Prostate gland (tissue), 2 donors: ENCODE measurements at regions not wholly inside any gene's neighbourhood (a gene's known extent, or its start where the extent isn't known, plus 50 kb on each side); places are given as distances from the start of the nearest gene placed in this dataset.

ENCODE experiments used
- DNase-seq: peaks from one replicate; pipeline ENCODE4 v3.0.0-alpha.2; 2019; ENCODE audit warnings: low spot score
- H3K27ac ChIP-seq, 2 donors: fragments of 200-600 bp; sonication (generic); 2 replicates each; pipeline ENCODE4 v1.5.1; 2017 to 2019
- H3K27me3 ChIP-seq: fragments of 200-600 bp; sonication (generic); replicated peaks from 2 replicates; pipeline ENCODE4 v1.5.1; 2019; ENCODE audit not compliant: insufficient read depth
- H3K36me3 ChIP-seq, 2 donors: fragments of 200-600 bp; sonication (generic); 1 replicate in 1 of 2; 2 replicates in 1 of 2; pipeline versions ENCODE4 v1.5.1 to v1.8.1; 2017 to 2019
- H3K4me1 ChIP-seq: fragments of 200-600 bp; sonication (generic); replicated peaks from 2 replicates; pipeline ENCODE4 v1.5.1; 2019
- H3K4me3 ChIP-seq, 2 donors: fragments of 200-600 bp; sonication (generic); 2 replicates each; pipeline ENCODE4 v1.5.1; 2017 to 2019
- H3K9me3 ChIP-seq: fragments of 200-600 bp; sonication (generic); 2 replicates; pipeline ENCODE4 v1.5.1; 2017
- CTCF ChIP-seq, 4 experiments: fragments of 200-600 bp in 2 of 4; fragments of 450-650 bp in 2 of 4; sonication (generic) in 2 of 4; IDR thresholded peaks; 1 replicate in 3 of 4; 2 replicates in 1 of 4; pipeline ENCODE4 v1.5.1; 2016 to 2019; ENCODE audit warnings: antibody characterized with exemption in 4 of 4, mild to moderate bottlenecking in 2 of 4, moderate library complexity in 2 of 4
- POLR2A ChIP-seq: fragments of 450-650 bp; IDR thresholded peaks from one replicate; pipeline ENCODE4 v1.6.1; 2016; ENCODE audit warnings: antibody characterized with exemption, mild to moderate bottlenecking
- POLR2AphosphoS5 ChIP-seq: sonication (generic); formaldehyde crosslinking; IDR thresholded peaks from one replicate; pipeline ENCODE4 v1.6.1; 2017; ENCODE audit warnings: antibody characterized with exemption
- WGBS: methylation state at CpG from one replicate; pipeline ENCODE4 v1.1.5; 2018; 5-methylcytosine and 5-hydroxymethylcytosine counted together
- intact Hi-C: fragments of 100-400 bp; cut with DNase I; formaldehyde crosslinking; loops from one replicate; pipeline ENCODE4 v1.14.2; 2022

GRCh38 chr11:70692131-70692530 lies 293.8 kb downstream of the CTTN start:
- Histone ChIP-seq H3K9me3 (no peaks in the 10 kb centered on the region), H3K36me3 (no peaks in the 10 kb centered on the region), H3K4me1 (no peaks in the 10 kb centered on the region), H3K27me3 (no peaks in the 10 kb centered on the region), H3K27ac (no peak overlapping the region), H3K4me3 (no peak overlapping the region)
- DNase-seq: no peak
- 82% methylated on average over 5 of the region's 5 CpGs for WGBS
- TF ChIP-seq POLR2AphosphoS5 (no peak), CTCF (IDR thresholded peaks at IDR 0.05) (no peak), POLR2A (no peak)
- intact Hi-C loops: no loop called here

- H3K9me3 ChIP-seq: no peaks in the 10 kb centered on the region
- intact Hi-C loops: no loop called here
- no peaks in the 10 kb centered on the region for H3K27me3 ChIP-seq
- H3K4me3 ChIP-seq: no peak overlapping the region
- DNase-seq: no peak
- H3K4me1 ChIP-seq: no peaks in the 10 kb centered on the region
- H3K36me3 ChIP-seq: no peaks in the 10 kb centered on the region
- 100% methylated on average over 1 of the region's 1 CpG for WGBS
- H3K27ac ChIP-seq: no peak overlapping the region
- TF ChIP-seq CTCF (IDR thresholded peaks at IDR 0.05): no peak
- no peak for TF ChIP-seq POLR2A
- TF ChIP-seq POLR2AphosphoS5: no peak
Observed at GRCh38 chr11:70694371-70694770, 296.0 kb downstream of the CTTN start.

GRCh38 chr11:70695086-70695960 lies 297.0 kb downstream of the CTTN start:
- Histone ChIP-seq H3K4me1 (no peaks in the 10 kb centered on the region), H3K27me3 (no peaks in the 10 kb centered on the region), H3K27ac (no peak overlapping the region), H3K9me3 (no peaks in the 10 kb centered on the region), H3K4me3 (no peak overlapping the region), H3K36me3 (no peaks in the 10 kb centered on the region)
- TF ChIP-seq POLR2A (no peak), CTCF (IDR thresholded peaks at IDR 0.05) (no peak), POLR2AphosphoS5 (no peak)
- 85% methylated on average over 13 of the region's 13 CpGs for WGBS
- DNase-seq: no peak
- intact Hi-C loops: no loop called here

GRCh38 chr11:70696076-70696475 lies 297.7 kb downstream of the CTTN start:
- H3K9me3 ChIP-seq: no peaks in the 10 kb centered on the region
- H3K4me3 ChIP-seq: no peak overlapping the region
- H3K27me3 ChIP-seq: no peaks in the 10 kb centered on the region
- H3K4me1 ChIP-seq: no peaks in the 10 kb centered on the region
- DNase-seq: no peak
- no peak overlapping the region for H3K27ac ChIP-seq
- intact Hi-C loops: no loop called here
- TF ChIP-seq CTCF (IDR thresholded peaks at IDR 0.05) (no peak), POLR2A (no peak), POLR2AphosphoS5 (no peak)
- H3K36me3 ChIP-seq: no peaks in the 10 kb centered on the region

- Histone ChIP-seq H3K36me3 (no peaks in the 10 kb centered on the region), H3K4me1 (no peaks in the 10 kb centered on the region), H3K4me3 (no peak overlapping the region), H3K9me3 (no peaks in the 10 kb centered on the region), H3K27me3 (no peaks in the 10 kb centered on the region), H3K27ac (no peak overlapping the region)
- intact Hi-C loops: no loop called here
- WGBS: 92% methylated on average over 5 of the region's 5 CpGs
- DNase-seq: no peak
- no peak for TF ChIP-seq POLR2AphosphoS5
- no peak for TF ChIP-seq CTCF (IDR thresholded peaks at IDR 0.05)
- no peak for TF ChIP-seq POLR2A
Observed at GRCh38 chr11:70696564-70696963, 298.2 kb downstream of the CTTN start.
